Ovary (tissue), 7 donors: ENCODE measurements at regions not wholly inside any gene's neighbourhood (a gene's known extent, or its start where the extent isn't known, plus 50 kb on each side); places are given as distances from the start of the nearest gene placed in this dataset.

Source experiments
- DNase-seq, 5 donors: peaks; one replicate each; pipeline ENCODE4 v3.0.0-alpha.2; 2019 to 2020
- H3K27ac ChIP-seq, 2 donors: fragments of 200-600 bp; one replicate each; pipeline versions ENCODE4 v1.5.1 to v1.8.0; 2019 to 2022
- H3K27me3 ChIP-seq: fragments of 200-600 bp; one replicate; pipeline ENCODE4 v1.8.0; 2022
- H3K36me3 ChIP-seq: fragments of 200-600 bp; sonication (generic); one replicate; pipeline ENCODE4 v1.5.1; 2019
- H3K4me1 ChIP-seq: one replicate; pipeline ENCODE4 v1.8.1; 2013; ENCODE audit warnings: mild to moderate bottlenecking, moderate library complexity; ENCODE audit not compliant: insufficient read depth
- H3K4me3 ChIP-seq: fragments of 200-600 bp; sonication (generic); one replicate; pipeline ENCODE4 v1.5.1; 2017
- H3K9me3 ChIP-seq, 2 donors: fragments of 200-600 bp in 1 of 2; sonication (generic) in 1 of 2; one replicate each; pipeline versions ENCODE4 v1.5.1 to v1.8.1; 2013 to 2019; ENCODE audit warnings: mild to moderate bottlenecking in 1 of 2, moderate library complexity in 1 of 2
- CTCF ChIP-seq, 3 donors: fragments of 450-650 bp in 2 of 3; fragments of 200-600 bp in 1 of 3; IDR thresholded peaks; one replicate each; pipeline versions ENCODE4 v1.5.1 to v1.8.0; 2016 to 2022; ENCODE audit warnings: antibody characterized with exemption in 3 of 3, mild to moderate bottlenecking in 1 of 3
- EP300 ChIP-seq: sonication (generic); formaldehyde crosslinking; IDR thresholded peaks from one replicate; pipeline ENCODE4 v1.6.1; 2017; ENCODE audit warnings: antibody characterized with exemption
- POLR2A ChIP-seq: fragments of 450-650 bp; IDR thresholded peaks from one replicate; pipeline ENCODE4 v1.6.1; 2017; ENCODE audit warnings: antibody characterized with exemption, mild to moderate bottlenecking, moderate library complexity
- WGBS, 3 donors: extraction: QIAGEN DNeasy Blood & Tissue Kit in 1 of 3; methylation state at CpG; one replicate each; pipeline versions ENCODE4 v1.1.5 to v1.1.7; 2013 to 2017; 5-methylcytosine and 5-hydroxymethylcytosine counted together
- intact Hi-C, 4 donors: fragments of 100-400 bp; cut with DNase I; formaldehyde crosslinking; loops; one replicate each; pipeline versions ENCODE4 v1.11.0 to v1.15.1; 2022 to 2023
- donor health status: DM: no; HTN: no; CAD: no; lungs with moderate emphysema.
- donor health status: DM: no; HTN: no; CAD: no.
- donor health status: Bipolar disorder and iron deficiency.
- donor health status: DM: no; HTN: no; CAD: no.
- donor health status: DM: yes; HTN: yes; CAD: no.

DNA sequence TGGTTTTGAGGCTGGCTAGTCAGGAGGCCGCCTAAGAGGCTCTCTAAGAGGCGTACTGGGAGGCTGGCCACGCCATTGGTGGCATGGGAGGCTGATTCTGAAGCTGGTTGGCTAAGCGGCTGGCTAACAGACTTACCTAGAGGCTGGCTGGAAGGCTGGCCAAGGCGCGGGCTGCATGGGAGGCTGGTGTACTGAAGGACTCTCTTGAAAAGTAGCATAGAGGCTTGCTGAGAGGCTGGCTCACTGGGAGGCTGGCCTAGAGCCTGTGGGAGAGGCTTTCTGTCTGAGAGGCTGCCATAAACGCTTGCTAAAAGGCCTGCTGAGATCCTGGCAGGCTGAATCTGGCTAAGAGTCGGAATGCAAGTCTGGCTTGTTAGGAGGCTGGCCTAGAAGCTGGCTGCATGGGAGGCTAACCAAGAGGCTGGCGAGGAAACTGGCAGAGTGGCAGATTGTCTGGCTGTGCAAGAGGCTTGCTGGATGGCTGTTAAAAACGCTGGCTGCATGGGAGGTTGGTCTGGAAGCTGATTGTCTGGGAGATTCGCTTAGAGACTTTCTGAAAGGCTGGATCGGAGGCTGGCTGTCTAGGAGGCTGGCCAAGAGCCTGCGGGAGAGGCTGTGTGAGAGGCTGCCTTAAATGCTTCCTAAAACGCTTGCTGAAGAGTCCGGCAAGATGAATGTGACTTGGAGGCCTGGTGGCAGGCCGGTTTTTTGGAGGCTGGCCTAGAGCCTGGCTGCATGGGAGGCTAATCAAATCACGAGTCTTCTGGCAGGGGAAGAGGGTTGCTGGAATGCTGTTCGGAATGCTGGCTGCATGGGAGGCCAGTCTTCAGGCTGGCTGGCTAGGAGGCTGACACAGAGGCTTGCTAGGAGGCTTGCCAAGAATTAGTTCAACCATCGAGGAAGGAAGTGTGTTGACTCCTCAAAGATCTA, 134.2 kb downstream of the OR13A1 start:
- Histone ChIP-seq H3K27ac (no peak overlapping the region), H3K4me3 (no peak overlapping the region), H3K27me3 (no peaks in the 10 kb centered on the region), H3K9me3 (no peaks in the 10 kb centered on the region), H3K4me1 (no peaks in the 10 kb centered on the region), H3K36me3 (no peaks in the 10 kb centered on the region)
- intact Hi-C loops: no loop called here
- 64 to 74% (median 70%) methylated on average over 18 to 19 of the region's 19 CpGs for WGBS, 3 donors
- DNase-seq: no peak
- no peak for TF ChIP-seq POLR2A
- TF ChIP-seq CTCF (IDR thresholded peaks at IDR 0.05): no peak
- TF ChIP-seq EP300: no peak

GRCh38 chr10:45183174-45183573, 132.2 kb downstream of the OR13A1 start:
- Histone ChIP-seq H3K4me3 (no peak overlapping the region), H3K36me3 (no peaks in the 10 kb centered on the region), H3K9me3 (no peaks in the 10 kb centered on the region), H3K27ac (no peak overlapping the region), H3K4me1 (no peaks in the 10 kb centered on the region), H3K27me3 (no peaks in the 10 kb centered on the region)
- TF ChIP-seq CTCF (IDR thresholded peaks at IDR 0.05): no peak
- no peak for TF ChIP-seq POLR2A
- TF ChIP-seq EP300: no peak
- intact Hi-C loops: no loop called here
- DNase-seq: no peak
- 87 to 90% (median 89%) methylated on average over 4 of the region's 4 CpGs for WGBS, 3 donors

- no peak for DNase-seq
- H3K4me1 ChIP-seq: no peaks in the 10 kb centered on the region
- no peaks in the 10 kb centered on the region for H3K36me3 ChIP-seq
- H3K4me3 ChIP-seq: no peak overlapping the region
- H3K27me3 ChIP-seq: no peaks in the 10 kb centered on the region
- H3K9me3 ChIP-seq: no peaks in the 10 kb centered on the region
- 86 to 90% (median 88%) methylated on average over 28 of the region's 28 CpGs for WGBS, 3 donors
- intact Hi-C loops: no loop called here
- no peak overlapping the region for H3K27ac ChIP-seq
- no peak for TF ChIP-seq POLR2A
- no peak for TF ChIP-seq EP300
- no peak for TF ChIP-seq CTCF (IDR thresholded peaks at IDR 0.05)
These were observed 117.5 kb downstream of the OR13A1 start for GRCh38 chr10:45197816-45198485.

- intact Hi-C loops: no loop called here
- 58 to 80% (median 65%) methylated on average over 40 to 50 of the region's 50 CpGs for WGBS, 3 donors
- no peaks in the 10 kb centered on the region for H3K27me3 ChIP-seq
- TF ChIP-seq EP300 (no peak), POLR2A (no peak), CTCF (IDR thresholded peaks at IDR 0.05) (no peak)
- H3K36me3 ChIP-seq: no peaks in the 10 kb centered on the region
- H3K9me3 ChIP-seq: no peaks in the 10 kb centered on the region
- H3K4me1 ChIP-seq: no peaks in the 10 kb centered on the region
- no peak overlapping the region for H3K4me3 ChIP-seq
- no peak for DNase-seq
- H3K27ac ChIP-seq: no peak overlapping the region
These were observed 116.8 kb downstream of the OR13A1 start for GRCh38 chr10:45198486-45199204.
